H9 (cell line): ENCODE measurements at regions not wholly inside any gene's neighbourhood (a gene's known extent, or its start where the extent isn't known, plus 50 kb on each side); places are given as distances from the start of the nearest gene placed in this dataset.

ENCODE experiments used
- DNase-seq: peaks from one replicate; pipeline ENCODE4 v3.0.0-alpha.2; 2017
- H2AFZ ChIP-seq: one replicate; pipeline ENCODE4 v1.6.1; 2013; ENCODE audit warnings: mild to moderate bottlenecking, low read length, control low read depth, moderate library complexity
- H2AK5ac ChIP-seq: 2 replicates; pipeline ENCODE4 v1.6.1; 2013; ENCODE audit warnings: low read length, control low read depth, mixed read lengths; ENCODE audit not compliant: insufficient read length
- H2BK120ac ChIP-seq: one replicate; pipeline ENCODE4 v1.6.1; 2013; ENCODE audit warnings: low read depth, mild to moderate bottlenecking, low read length, control low read depth, inconsistent platforms; ENCODE audit not compliant: poor library complexity, severe bottlenecking
- H2BK12ac ChIP-seq: 2 replicates; pipeline ENCODE4 v1.6.1; 2013; ENCODE audit warnings: low read length, control low read depth, mixed read lengths, low read depth; ENCODE audit not compliant: insufficient read length
- H2BK15ac ChIP-seq: 2 replicates; pipeline ENCODE4 v1.6.1; 2013; ENCODE audit warnings: low read depth, low read length, control low read depth
- H2BK20ac ChIP-seq: one replicate; pipeline ENCODE4 v1.6.1; 2013; ENCODE audit warnings: low read depth, mild to moderate bottlenecking, low read length, control low read depth, inconsistent platforms; ENCODE audit not compliant: poor library complexity, severe bottlenecking
- H2BK5ac ChIP-seq: 2 replicates; pipeline ENCODE4 v1.6.1; 2013; ENCODE audit warnings: low read length, control low read depth, mixed read lengths; ENCODE audit not compliant: insufficient read length
- H3K14ac ChIP-seq: 2 replicates; pipeline ENCODE4 v1.6.1; 2013; ENCODE audit warnings: low read length, control low read depth; ENCODE audit not compliant: insufficient read depth
- H3K18ac ChIP-seq: 2 replicates; pipeline ENCODE4 v1.6.1; 2013; ENCODE audit warnings: low read depth, mild to moderate bottlenecking, mixed read lengths, low read length, control low read depth; ENCODE audit not compliant: insufficient read length
- H3K23ac ChIP-seq: 2 replicates; pipeline ENCODE4 v1.6.1; 2013; ENCODE audit warnings: low read length, control low read depth, mixed read lengths, low read depth; ENCODE audit not compliant: insufficient read length
- H3K23me2 ChIP-seq: 2 replicates; pipeline ENCODE4 v1.6.1; 2013; ENCODE audit warnings: low read depth, mild to moderate bottlenecking, mixed read lengths, low read length, control low read depth; ENCODE audit not compliant: insufficient read length, poor library complexity, severe bottlenecking
- H3K27ac ChIP-seq: 2 replicates; pipeline ENCODE4 v1.5.1; 2013; ENCODE audit warnings: low read length, control low read depth, mixed read lengths, low read depth; ENCODE audit not compliant: insufficient read length
- H3K27me3 ChIP-seq: 2 replicates; pipeline ENCODE4 v1.6.1; 2013; ENCODE audit warnings: low read length, control low read depth, inconsistent platforms; ENCODE audit not compliant: insufficient read depth
- H3K4ac ChIP-seq: 2 replicates; pipeline ENCODE4 v1.6.1; 2013; ENCODE audit warnings: low read depth, mild to moderate bottlenecking, control low read depth, inconsistent platforms, low read length, moderate library complexity
- H3K4me1 ChIP-seq: 2 replicates; pipeline ENCODE4 v1.6.1; 2013; ENCODE audit warnings: low read length, control low read depth, inconsistent platforms; ENCODE audit not compliant: insufficient read depth
- H3K4me2 ChIP-seq: 2 replicates; pipeline ENCODE4 v1.6.1; 2013; ENCODE audit warnings: low read length, control low read depth, mixed read lengths; ENCODE audit not compliant: insufficient read length, insufficient read depth
- H3K56ac ChIP-seq: 2 replicates; pipeline ENCODE4 v1.6.1; 2013; ENCODE audit warnings: low read depth, mild to moderate bottlenecking, mixed read lengths, low read length, control low read depth; ENCODE audit not compliant: insufficient read length
- H3K79me1 ChIP-seq: 2 replicates; pipeline ENCODE4 v1.6.1; 2013; ENCODE audit warnings: low read depth, mild to moderate bottlenecking, moderate library complexity, low read length, control low read depth, inconsistent platforms; ENCODE audit not compliant: insufficient read depth, poor library complexity, severe bottlenecking
- H3K79me2 ChIP-seq: 2 replicates; pipeline ENCODE4 v1.6.1; 2013; ENCODE audit warnings: low read length, control low read depth, inconsistent platforms; ENCODE audit not compliant: insufficient read depth
- H3K9ac ChIP-seq: 2 replicates; pipeline ENCODE4 v1.6.1; 2013; ENCODE audit warnings: low read length, control low read depth, mixed read lengths; ENCODE audit not compliant: insufficient read length; ENCODE audit errors: extremely low read depth
- H3K9me3 ChIP-seq: one replicate; pipeline ENCODE4 v1.6.1; 2013; ENCODE audit warnings: low read depth, low read length, inconsistent platforms; ENCODE audit not compliant: control insufficient read depth
- H3T11ph ChIP-seq: one replicate; pipeline ENCODE4 v1.6.1; 2013; ENCODE audit warnings: mild to moderate bottlenecking, low read length, control low read depth, inconsistent platforms
- H4K20me1 ChIP-seq: one replicate; pipeline ENCODE4 v1.6.1; 2013; ENCODE audit not compliant: control insufficient read depth, insufficient read length, insufficient read depth
- H4K5ac ChIP-seq: 2 replicates; pipeline ENCODE4 v1.6.1; 2013; ENCODE audit warnings: low read depth, mild to moderate bottlenecking, mixed read lengths, low read length, control low read depth; ENCODE audit not compliant: insufficient read length
- H4K8ac ChIP-seq: replicated peaks from 2 replicates; pipeline ENCODE4 v1.6.1; 2013; ENCODE audit warnings: low read length, control low read depth, mixed read lengths, low read depth; ENCODE audit not compliant: insufficient read length
- H4K91ac ChIP-seq: 2 replicates; pipeline ENCODE4 v1.6.1; 2013; ENCODE audit warnings: low read depth, mild to moderate bottlenecking, moderate library complexity, mixed read lengths, low read length, control low read depth; ENCODE audit not compliant: insufficient read length
- H3K27ac Mint-ChIP-seq, 3 experiments: 2 replicates in 2 of 3; 3 replicates in 1 of 3; pipeline ENCODE4 v1.8.0; 2020 to 2021; ENCODE audit warnings: mixed read lengths in 3 of 3, mild to moderate bottlenecking in 1 of 3, moderate library complexity in 1 of 3
- H3K27me3 Mint-ChIP-seq: 2 replicates; pipeline ENCODE4 v1.8.0; 2021; ENCODE audit warnings: low read depth, mild to moderate bottlenecking, moderate library complexity, mixed read lengths
- H3K36me3 Mint-ChIP-seq, 3 experiments: 2 replicates in 2 of 3; 3 replicates in 1 of 3; pipeline ENCODE4 v1.8.0; 2020 to 2021; ENCODE audit warnings: low read depth in 3 of 3, mixed read lengths in 3 of 3; ENCODE audit not compliant: insufficient read depth in 1 of 3
- H3K4me1 Mint-ChIP-seq, 2 experiments: 2 replicates each; pipeline ENCODE4 v1.8.0; 2020; ENCODE audit warnings: mixed read lengths in 2 of 2
- H3K4me3 Mint-ChIP-seq, 2 experiments: 2 replicates in 1 of 2; 3 replicates in 1 of 2; pipeline ENCODE4 v1.8.0; 2020 to 2021; ENCODE audit warnings: mild to moderate bottlenecking in 2 of 2, mixed read lengths in 2 of 2, moderate library complexity in 1 of 2
- H3K9me3 Mint-ChIP-seq, 2 experiments: 2 replicates in 1 of 2; 3 replicates in 1 of 2; pipeline ENCODE4 v1.8.0; 2020; ENCODE audit warnings: mild to moderate bottlenecking in 2 of 2, mixed read lengths in 2 of 2, moderate library complexity in 1 of 2
- WGBS: extraction: QIAGEN DNeasy Blood & Tissue Kit; methylation state at CpG from one replicate; pipeline ENCODE4 v1.1.7; 2013; ENCODE audit warnings: missing lambda C conversion rate, low lambda C conversion rate, mixed read lengths; ENCODE audit not compliant: insufficient read length; ENCODE audit errors: extremely low coverage; 5-methylcytosine and 5-hydroxymethylcytosine counted together
- TF ChIP-seq, protein P1 (sequence below): fragments of 200-600 bp; sonication (generic); conservative IDR thresholded peaks from 3 replicates; pipeline ENCODE4 v1.8.0; 2021; ENCODE audit warnings: antibody characterized with exemption, mild to moderate bottlenecking

DNA sequence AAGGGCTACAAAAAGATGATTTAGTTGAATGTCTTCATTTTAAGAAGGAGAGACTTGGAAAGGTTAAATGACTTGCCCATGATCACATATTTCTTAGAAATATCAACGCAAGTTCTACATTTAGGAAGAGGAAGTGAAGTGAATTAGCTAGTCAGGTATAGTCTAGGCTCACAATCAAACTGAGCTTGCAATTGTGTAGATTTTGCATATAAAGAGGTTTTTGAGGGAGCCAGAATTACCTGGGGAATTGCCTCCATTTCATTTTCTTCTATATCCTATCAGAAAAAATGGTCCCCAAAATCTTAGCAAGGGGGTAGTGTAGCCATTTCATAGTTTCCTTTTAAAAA is 71.3 kb downstream of the MFAP3 start:
- Histone ChIP-seq H2AFZ (no peak overlapping the region), H4K91ac (no peak overlapping the region), H4K8ac (no peak overlapping the region), H3K27me3 (no peaks in the 10 kb centered on the region), H3K9me3 (no peaks in the 10 kb centered on the region), H3K79me1 (no peaks in the 10 kb centered on the region), H3K27ac (no peak overlapping the region), H2BK20ac (no peak overlapping the region), H2BK12ac (no peak overlapping the region), H3K18ac (no peak overlapping the region), H2BK15ac (no peak overlapping the region), H3K23ac (no peak overlapping the region), H3K9ac (no peak overlapping the region), H3K14ac (no peak overlapping the region), H4K5ac (no peak overlapping the region), H2BK120ac (no peak overlapping the region), H3T11ph (no peak overlapping the region), H3K4me1 (peaks cover 19% of the 10 kb centered on the region), H3K4ac (no peak overlapping the region), H3K4me2 (no peak overlapping the region), H3K79me2 (no peaks in the 10 kb centered on the region), H4K20me1 (no peaks in the 10 kb centered on the region), H3K23me2 (peaks cover 2% of the 10 kb centered on the region), H3K56ac (no peak overlapping the region), H2AK5ac (no peak overlapping the region), H2BK5ac (no peak overlapping the region)
- Mint-ChIP-seq H3K9me3 (no peaks in the 10 kb centered on the region; a peak in 1 of 5 replicates), H3K27ac (peak overlapping the region in 1 of 3 experiments; percentile 54; a peak in 3 of 7 replicates), H3K27me3 (peaks cover 3% of the 10 kb centered on the region), H3K36me3 (no peaks in the 10 kb centered on the region; a peak in 1 of 7 replicates), H3K4me1 (peaks cover 37 to 43% of the 10 kb centered on the region in 2 experiments), H3K4me3 (no peak overlapping the region)
- TF ChIP-seq, protein P1, sequence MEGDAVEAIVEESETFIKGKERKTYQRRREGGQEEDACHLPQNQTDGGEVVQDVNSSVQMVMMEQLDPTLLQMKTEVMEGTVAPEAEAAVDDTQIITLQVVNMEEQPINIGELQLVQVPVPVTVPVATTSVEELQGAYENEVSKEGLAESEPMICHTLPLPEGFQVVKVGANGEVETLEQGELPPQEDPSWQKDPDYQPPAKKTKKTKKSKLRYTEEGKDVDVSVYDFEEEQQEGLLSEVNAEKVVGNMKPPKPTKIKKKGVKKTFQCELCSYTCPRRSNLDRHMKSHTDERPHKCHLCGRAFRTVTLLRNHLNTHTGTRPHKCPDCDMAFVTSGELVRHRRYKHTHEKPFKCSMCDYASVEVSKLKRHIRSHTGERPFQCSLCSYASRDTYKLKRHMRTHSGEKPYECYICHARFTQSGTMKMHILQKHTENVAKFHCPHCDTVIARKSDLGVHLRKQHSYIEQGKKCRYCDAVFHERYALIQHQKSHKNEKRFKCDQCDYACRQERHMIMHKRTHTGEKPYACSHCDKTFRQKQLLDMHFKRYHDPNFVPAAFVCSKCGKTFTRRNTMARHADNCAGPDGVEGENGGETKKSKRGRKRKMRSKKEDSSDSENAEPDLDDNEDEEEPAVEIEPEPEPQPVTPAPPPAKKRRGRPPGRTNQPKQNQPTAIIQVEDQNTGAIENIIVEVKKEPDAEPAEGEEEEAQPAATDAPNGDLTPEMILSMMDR = no peak
- WGBS = no CpG with 5 or more reads among the region's 1 CpG
- no peak for DNase-seq
